ENCODE measurements at regions not wholly inside any gene's neighbourhood (a gene's known extent, or its start where the extent isn't known, plus 50 kb on each side); places are given as distances from the start of the nearest gene placed in this dataset.

DNA sequence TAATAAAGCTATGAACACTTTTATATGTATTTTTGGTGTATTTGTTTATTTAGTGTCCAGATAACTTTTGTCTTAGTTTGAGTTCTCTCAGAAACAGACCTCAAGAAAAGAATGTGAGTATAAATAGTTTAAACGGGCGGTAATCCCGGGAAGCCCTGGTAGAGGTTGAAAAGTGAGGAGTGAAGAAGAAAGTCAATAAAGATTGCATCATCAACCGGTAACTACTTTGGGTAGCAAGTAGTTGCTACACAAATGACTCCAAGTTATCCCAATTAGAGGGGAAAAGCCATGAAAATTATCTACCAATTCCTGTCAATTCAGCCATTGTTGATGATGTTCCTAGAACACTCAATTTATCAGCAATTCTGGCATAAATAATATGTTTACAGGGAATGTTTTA, 870.3 kb upstream of the RAG2 start:
- Mint-ChIP-seq H3K36me3 (ENCODE audit: insufficient read depth, unreplicated experiment) (peaks cover 6% of the 10 kb centered on the region), H3K27ac (ENCODE audit: unreplicated experiment) (peak overlapping the region; percentile 65), H3K4me3 (ENCODE audit: low read depth, unreplicated experiment) (no peak overlapping the region), H3K27me3 (ENCODE audit: unreplicated experiment) (no peaks in the 10 kb centered on the region), H3K9me3 (ENCODE audit: low read depth, unreplicated experiment) (peaks cover 5% of the 10 kb centered on the region), H3K4me1 (ENCODE audit: low read depth, unreplicated experiment) (peaks cover 33% of the 10 kb centered on the region)
- TF ChIP-seq, protein P1, sequence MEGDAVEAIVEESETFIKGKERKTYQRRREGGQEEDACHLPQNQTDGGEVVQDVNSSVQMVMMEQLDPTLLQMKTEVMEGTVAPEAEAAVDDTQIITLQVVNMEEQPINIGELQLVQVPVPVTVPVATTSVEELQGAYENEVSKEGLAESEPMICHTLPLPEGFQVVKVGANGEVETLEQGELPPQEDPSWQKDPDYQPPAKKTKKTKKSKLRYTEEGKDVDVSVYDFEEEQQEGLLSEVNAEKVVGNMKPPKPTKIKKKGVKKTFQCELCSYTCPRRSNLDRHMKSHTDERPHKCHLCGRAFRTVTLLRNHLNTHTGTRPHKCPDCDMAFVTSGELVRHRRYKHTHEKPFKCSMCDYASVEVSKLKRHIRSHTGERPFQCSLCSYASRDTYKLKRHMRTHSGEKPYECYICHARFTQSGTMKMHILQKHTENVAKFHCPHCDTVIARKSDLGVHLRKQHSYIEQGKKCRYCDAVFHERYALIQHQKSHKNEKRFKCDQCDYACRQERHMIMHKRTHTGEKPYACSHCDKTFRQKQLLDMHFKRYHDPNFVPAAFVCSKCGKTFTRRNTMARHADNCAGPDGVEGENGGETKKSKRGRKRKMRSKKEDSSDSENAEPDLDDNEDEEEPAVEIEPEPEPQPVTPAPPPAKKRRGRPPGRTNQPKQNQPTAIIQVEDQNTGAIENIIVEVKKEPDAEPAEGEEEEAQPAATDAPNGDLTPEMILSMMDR (IDR thresholded peaks at IDR 0.05; ENCODE audit: unreplicated experiment): no peak
- no peak for DNase-seq
- CTCF ChIA-PET: no interaction called here
- intact Hi-C loops (cut with micrococcal nuclease; ENCODE audit: unreplicated experiment): no loop called here
- no TSS peak for BruUV-seq (replicated peaks)

DNA sequence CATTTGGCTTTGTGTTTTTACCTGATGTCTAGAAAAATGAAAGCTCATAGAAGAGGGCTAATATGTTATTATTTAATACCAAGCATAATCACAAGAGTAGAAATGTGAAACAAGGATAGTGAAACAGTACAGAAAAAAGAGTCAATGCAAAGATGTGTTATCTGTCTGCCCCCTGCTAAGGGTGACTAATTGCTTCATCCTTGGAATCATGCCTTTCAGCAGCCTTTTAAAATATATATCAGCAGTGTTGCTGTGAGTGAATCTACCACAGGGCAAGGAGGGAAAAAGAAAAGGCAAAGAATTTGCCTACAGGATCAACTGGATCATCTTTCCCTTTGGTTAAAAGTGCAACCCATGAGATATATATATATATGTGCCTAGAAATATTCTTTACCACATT, 867.2 kb upstream of the RAG2 start:
- TF ChIP-seq, protein P1 (IDR thresholded peaks at IDR 0.05; ENCODE audit: unreplicated experiment): no peak
- BruUV-seq (replicated peaks): no TSS peak
- H3K36me3 Mint-ChIP-seq (ENCODE audit: insufficient read depth, unreplicated experiment): peaks cover 6% of the 10 kb centered on the region
- no peaks in the 10 kb centered on the region for H3K27me3 Mint-ChIP-seq (ENCODE audit: unreplicated experiment)
- CTCF ChIA-PET: no interaction called here
- no peak for DNase-seq
- intact Hi-C loops (cut with micrococcal nuclease; ENCODE audit: unreplicated experiment): no loop called here
- H3K4me3 Mint-ChIP-seq (ENCODE audit: low read depth, unreplicated experiment): no peak overlapping the region
- H3K9me3 Mint-ChIP-seq (ENCODE audit: low read depth, unreplicated experiment): peaks cover 2% of the 10 kb centered on the region
- H3K4me1 Mint-ChIP-seq (ENCODE audit: low read depth, unreplicated experiment): peaks cover 9% of the 10 kb centered on the region
- no peak overlapping the region for H3K27ac Mint-ChIP-seq (ENCODE audit: unreplicated experiment)

DNA sequence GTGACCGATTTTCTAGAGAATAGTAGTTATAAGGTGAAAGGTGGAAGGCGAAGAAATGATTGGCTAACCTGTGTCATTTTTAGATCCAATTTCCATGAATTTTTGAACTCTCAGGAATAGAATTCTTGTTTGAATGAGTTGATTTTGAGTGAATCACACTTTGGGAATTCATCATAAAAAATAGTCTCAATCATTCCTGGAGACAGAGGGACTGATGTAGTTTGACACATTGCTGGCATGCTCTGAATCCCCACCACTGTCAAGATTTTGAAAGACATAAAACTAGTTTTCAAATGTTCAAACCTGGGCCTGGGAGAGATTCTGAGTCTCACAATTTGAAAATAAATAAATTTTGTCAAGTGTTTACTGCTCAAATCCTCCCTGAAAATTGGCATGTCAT, 861.4 kb upstream of the RAG2 start:
- Mint-ChIP-seq H3K27ac (ENCODE audit: unreplicated experiment) (no peak overlapping the region), H3K4me3 (ENCODE audit: low read depth, unreplicated experiment) (no peak overlapping the region), H3K27me3 (ENCODE audit: unreplicated experiment) (no peaks in the 10 kb centered on the region), H3K9me3 (ENCODE audit: low read depth, unreplicated experiment) (no peaks in the 10 kb centered on the region), H3K4me1 (ENCODE audit: low read depth, unreplicated experiment) (no peaks in the 10 kb centered on the region), H3K36me3 (ENCODE audit: insufficient read depth, unreplicated experiment) (no peaks in the 10 kb centered on the region)
- DNase-seq: no peak
- CTCF ChIA-PET: no interaction called here
- TF ChIP-seq, protein P1 (IDR thresholded peaks at IDR 0.05; ENCODE audit: unreplicated experiment): no peak
- intact Hi-C loops (cut with micrococcal nuclease; ENCODE audit: unreplicated experiment): loop anchor here (10.0 kb wide), 1 partner anchor 175 kb away; no protein-coding TSS in a partner anchor
- BruUV-seq (replicated peaks): no TSS peak

DNA sequence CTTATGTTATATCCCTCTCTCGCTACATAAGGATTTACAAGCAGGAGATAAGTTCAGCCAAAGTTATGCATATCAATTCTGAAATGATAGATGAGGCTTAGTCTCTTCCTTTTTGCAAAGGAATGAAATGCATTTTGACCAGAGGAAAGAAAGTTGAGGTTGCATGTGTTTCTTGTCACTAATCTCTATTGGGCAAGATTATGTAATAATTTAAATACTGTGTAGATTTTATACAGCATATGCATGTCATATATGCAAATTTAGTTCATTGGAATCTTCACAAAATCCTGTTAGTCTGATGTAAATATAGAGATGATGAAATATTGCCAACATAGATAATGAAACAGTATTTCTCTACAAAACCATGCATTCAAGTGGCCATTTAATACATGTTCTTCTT, 858.7 kb upstream of the RAG2 start:
- CTCF ChIA-PET: no interaction called here
- DNase-seq: no peak
- H3K27ac Mint-ChIP-seq (ENCODE audit: unreplicated experiment): no peak overlapping the region
- no TSS peak for BruUV-seq (replicated peaks)
- H3K27me3 Mint-ChIP-seq (ENCODE audit: unreplicated experiment): no peaks in the 10 kb centered on the region
- H3K4me3 Mint-ChIP-seq (ENCODE audit: low read depth, unreplicated experiment): no peak overlapping the region
- no peaks in the 10 kb centered on the region for H3K36me3 Mint-ChIP-seq (ENCODE audit: insufficient read depth, unreplicated experiment)
- intact Hi-C loops (cut with micrococcal nuclease; ENCODE audit: unreplicated experiment): loop anchor here (10.0 kb wide), 1 partner anchor 178 kb away; no protein-coding TSS in a partner anchor
- TF ChIP-seq, protein P1 (IDR thresholded peaks at IDR 0.05; ENCODE audit: unreplicated experiment): no peak
- H3K9me3 Mint-ChIP-seq (ENCODE audit: low read depth, unreplicated experiment): no peaks in the 10 kb centered on the region
- peaks cover 7% of the 10 kb centered on the region for H3K4me1 Mint-ChIP-seq (ENCODE audit: low read depth, unreplicated experiment)

All from Calu3 (cell line).